ENCODE measurements at regions not wholly inside any gene's neighbourhood (a gene's known extent, or its start where the extent isn't known, plus 50 kb on each side); places are given as distances from the start of the nearest gene placed in this dataset.
"Not testable (repeated sequence)": the region's sequence is repeated elsewhere in the genome, so short reads cannot be mapped to it uniquely, and the experiment has no call there.

GRCh38 chr1:143717434-143717833 is 254.4 kb downstream of the FAM72C start (continued):
- TF ChIP-seq TFDP1 (CRISPR knock-in tag; IDR thresholded peaks at IDR 0.05; ENCODE audit: borderline replicate concordance) (no peak), ZNF576 (CRISPR knock-in tag; IDR thresholded peaks at IDR 0.05) (no peak), HMGXB4 (CRISPR knock-in tag; IDR thresholded peaks at IDR 0.05; ENCODE audit: borderline replicate concordance in 1 of 2, low read depth in 1 of 2) (no peak), ZFP41 (CRISPR knock-in tag; IDR thresholded peaks at IDR 0.05; ENCODE audit: borderline replicate concordance) (no peak)

GRCh38 chr1:143714913-143715312 is 256.9 kb downstream of the FAM72C start:
- in situ Hi-C loops (cut with HindIII; ENCODE audit: extremely low pct_ligation_motif_present, low pct_unique_long_range_greater_than_20kb) = not testable (repeated sequence)

More at GRCh38 chr1:143714913-143715312, 256.9 kb downstream of the FAM72C start:
- FAIRE-seq; H3K9ac ChIP-seq (ENCODE audit: insufficient read depth, low read depth, low read length); H3K9me3 ChIP-seq (ENCODE audit: low read length); ATAC-seq; H2AFZ ChIP-seq (ENCODE audit: low read length); H3K4me1 ChIP-seq (ENCODE audit: insufficient read depth, low read length); H3K36me3 ChIP-seq (replicated peaks in 1 of 2; ENCODE audit: control insufficient read depth in 1 of 2, insufficient read depth in 2 of 2, low read length in 2 of 2); BruUV-seq (replicated peaks); H3K27me3 ChIP-seq (ENCODE audit: control insufficient read depth in 1 of 2, insufficient read depth in 2 of 2, low read length in 2 of 2); intact Hi-C loops (cut with micrococcal nuclease; ENCODE audit: unreplicated experiment); H4K20me1 ChIP-seq (ENCODE audit: insufficient read depth, low read length); H3K79me2 ChIP-seq (ENCODE audit: insufficient read depth, low read length); POLR2A ChIA-PET; H3K4me3 ChIP-seq (replicated peaks in 1 of 3; ENCODE audit: insufficient read depth in 1 of 3, low read depth in 2 of 3, low read length in 3 of 3); CTCF ChIA-PET (ENCODE audit: low intra/inter-chr PET ratio, low total read pairs); H3K27ac ChIP-seq (ENCODE audit: extremely low read length, insufficient read depth, low read length); DNase-seq (ENCODE audit: low spot score); H3K4me2 ChIP-seq (ENCODE audit: low read depth, low read length): not testable (repeated sequence)
- WGBS (ENCODE audit: low lambda C conversion rate) = 10% methylated on average over 2 of the region's 4 CpGs
